Midbrain (tissue), 1 donor: ENCODE measurements at regions not wholly inside any gene's neighbourhood (a gene's known extent, or its start where the extent isn't known, plus 50 kb on each side); places are given as distances from the start of the nearest gene placed in this dataset.
"Not testable (repeated sequence)": the region's sequence is repeated elsewhere in the genome, so short reads cannot be mapped to it uniquely, and the experiment has no call there.

Source experiments
- DNase-seq: peaks from one replicate; lab custom pipeline; 2025; lab: John Stamatoyannopoulos, UW

- no peak for DNase-seq
Observed at GRCh38 chr4:132691668-132692067, 457.4 kb upstream of the PCDH10 start.

GRCh38 chr4:132694775-132695174 is 454.3 kb upstream of the PCDH10 start:
- no peak for DNase-seq

GRCh38 chr4:132697505-132697904 is 451.6 kb upstream of the PCDH10 start:
- not testable (repeated sequence) for DNase-seq

GRCh38 chr4:132707955-132708354 is 441.1 kb upstream of the PCDH10 start:
- DNase-seq, result no peak

- DNase-seq, result no peak
Observed at GRCh38 chr4:132709056-132709455, 440.0 kb upstream of the PCDH10 start.

GRCh38 chr4:132710971-132711370 is 438.1 kb upstream of the PCDH10 start:
- no peak for DNase-seq

GRCh38 chr4:132737344-132737743 is 411.8 kb upstream of the PCDH10 start:
- no peak for DNase-seq

- DNase-seq, result no peak
Observed at GRCh38 chr4:132759199-132759780, 389.8 kb upstream of the PCDH10 start.

GRCh38 chr4:132763465-132763864 is 385.6 kb upstream of the PCDH10 start:
- DNase-seq, result no peak

GRCh38 chr4:132767901-132768300 is 381.2 kb upstream of the PCDH10 start:
- no peak for DNase-seq

GRCh38 chr4:132770776-132771175 is 378.3 kb upstream of the PCDH10 start:
- DNase-seq, result no peak

GRCh38 chr4:132792310-132792709 is 356.8 kb upstream of the PCDH10 start:
- DNase-seq, result no peak

- DNase-seq, result no peak
Observed at GRCh38 chr4:132797856-132798255, 351.2 kb upstream of the PCDH10 start.

- no peak for DNase-seq
Observed at GRCh38 chr4:132809298-132810032, 339.6 kb upstream of the PCDH10 start.

GRCh38 chr4:132813061-132813460 is 336.0 kb upstream of the PCDH10 start:
- DNase-seq, result not testable (repeated sequence)

- no peak for DNase-seq
Observed at GRCh38 chr4:132818091-132818490, 331.0 kb upstream of the PCDH10 start.

- no peak for DNase-seq
Observed at GRCh38 chr4:132823419-132823818, 325.7 kb upstream of the PCDH10 start.

- DNase-seq, result no peak
Observed at GRCh38 chr4:132824761-132825160, 324.3 kb upstream of the PCDH10 start.

GRCh38 chr4:132827522-132827921 is 321.6 kb upstream of the PCDH10 start:
- no peak for DNase-seq

GRCh38 chr4:132838244-132838643 is 310.9 kb upstream of the PCDH10 start:
- no peak for DNase-seq

- DNase-seq, result no peak
Observed at GRCh38 chr4:132839070-132839469, 310.0 kb upstream of the PCDH10 start.

- DNase-seq, result no peak
Observed at GRCh38 chr4:132859929-132860328, 289.2 kb upstream of the PCDH10 start.

- DNase-seq, result no peak
Observed at GRCh38 chr4:132860976-132861375, 288.1 kb upstream of the PCDH10 start.

GRCh38 chr4:132863619-132864018 is 285.5 kb upstream of the PCDH10 start:
- DNase-seq, result no peak
